ENCODE measurements at regions not wholly inside any gene's neighbourhood (a gene's known extent, or its start where the extent isn't known, plus 50 kb on each side); places are given as distances from the start of the nearest gene placed in this dataset.

DNA sequence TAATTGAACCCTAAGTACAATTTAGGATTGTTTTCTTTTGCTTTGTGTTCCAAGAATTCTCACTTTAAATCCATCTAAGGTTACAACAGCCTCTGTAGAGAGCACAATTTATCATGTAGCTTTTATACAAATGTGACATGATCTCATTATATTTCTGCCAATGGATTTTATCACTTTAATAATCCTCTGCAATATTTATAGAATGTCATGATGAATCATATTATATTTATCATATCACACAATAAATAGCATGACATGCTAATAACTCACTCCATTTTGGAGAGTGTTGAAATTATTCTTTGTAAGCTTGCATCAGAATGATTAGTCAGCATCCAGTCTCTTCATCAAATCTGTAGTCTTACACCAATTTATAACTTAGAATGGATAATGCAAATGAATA, 280.6 kb upstream of the ZNF717 start:
- DNase-seq (ENCODE audit: low spot score) = no peak

DNA sequence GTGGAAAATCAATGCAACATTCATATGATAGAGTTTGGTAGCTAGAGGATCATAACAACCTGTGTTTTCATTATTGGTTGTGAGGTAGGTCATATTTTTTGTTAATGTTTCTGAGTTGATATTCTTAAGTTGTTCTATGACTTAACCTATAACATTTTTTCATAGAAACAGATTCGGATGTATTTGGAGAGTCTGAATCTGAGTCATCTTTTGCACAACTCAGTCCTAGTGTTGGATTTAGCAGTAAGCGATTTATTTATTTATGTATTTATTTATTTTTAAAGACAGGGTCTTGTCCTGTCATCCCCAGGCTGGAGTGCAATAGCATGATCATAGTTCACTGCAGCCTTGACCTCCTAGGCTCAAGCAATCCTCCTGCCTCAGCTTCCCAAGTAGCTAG, 292.8 kb upstream of the ZNF717 start:
- DNase-seq (ENCODE audit: low spot score) = no peak

DNA sequence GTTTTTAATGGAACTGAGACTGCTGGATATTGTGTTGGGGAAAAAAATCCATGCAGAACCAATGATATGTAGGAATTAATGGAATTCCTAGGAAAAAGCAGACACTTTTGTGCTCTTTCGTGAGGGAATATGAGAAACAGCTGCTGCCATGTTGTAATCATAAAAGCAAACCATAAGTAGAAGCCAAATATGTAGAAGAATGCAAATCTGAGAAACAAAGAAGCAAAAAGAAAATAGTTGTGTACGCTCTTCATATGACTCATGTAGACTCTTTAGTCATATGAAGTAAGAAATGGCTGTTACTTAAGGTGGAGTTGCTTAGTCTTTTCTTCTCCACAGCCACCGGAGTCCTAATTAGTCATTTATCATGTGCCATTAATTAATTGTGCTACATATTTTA, 298.6 kb upstream of the ZNF717 start:
- no peak for DNase-seq (ENCODE audit: low spot score)

DNA sequence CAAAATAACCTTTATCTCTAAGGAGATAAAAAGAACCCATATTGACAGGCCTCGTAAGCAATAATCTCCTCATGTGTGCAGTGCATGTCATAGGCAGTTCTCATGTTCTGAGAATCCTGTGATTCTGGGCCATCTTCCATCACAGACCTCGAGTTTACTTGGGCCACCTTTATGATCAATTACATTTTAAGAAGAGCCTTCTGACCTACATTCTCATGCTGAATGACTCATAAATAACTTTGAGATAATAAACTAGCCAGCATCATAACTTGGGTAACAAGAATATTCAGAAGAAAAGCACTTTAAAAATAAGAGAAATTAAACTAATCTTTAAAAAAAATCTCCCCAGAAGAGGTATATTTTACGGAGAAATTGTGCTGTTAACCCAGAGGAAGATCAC, 310.7 kb upstream of the ZNF717 start:
- DNase-seq (ENCODE audit: low spot score) = no peak

DNA sequence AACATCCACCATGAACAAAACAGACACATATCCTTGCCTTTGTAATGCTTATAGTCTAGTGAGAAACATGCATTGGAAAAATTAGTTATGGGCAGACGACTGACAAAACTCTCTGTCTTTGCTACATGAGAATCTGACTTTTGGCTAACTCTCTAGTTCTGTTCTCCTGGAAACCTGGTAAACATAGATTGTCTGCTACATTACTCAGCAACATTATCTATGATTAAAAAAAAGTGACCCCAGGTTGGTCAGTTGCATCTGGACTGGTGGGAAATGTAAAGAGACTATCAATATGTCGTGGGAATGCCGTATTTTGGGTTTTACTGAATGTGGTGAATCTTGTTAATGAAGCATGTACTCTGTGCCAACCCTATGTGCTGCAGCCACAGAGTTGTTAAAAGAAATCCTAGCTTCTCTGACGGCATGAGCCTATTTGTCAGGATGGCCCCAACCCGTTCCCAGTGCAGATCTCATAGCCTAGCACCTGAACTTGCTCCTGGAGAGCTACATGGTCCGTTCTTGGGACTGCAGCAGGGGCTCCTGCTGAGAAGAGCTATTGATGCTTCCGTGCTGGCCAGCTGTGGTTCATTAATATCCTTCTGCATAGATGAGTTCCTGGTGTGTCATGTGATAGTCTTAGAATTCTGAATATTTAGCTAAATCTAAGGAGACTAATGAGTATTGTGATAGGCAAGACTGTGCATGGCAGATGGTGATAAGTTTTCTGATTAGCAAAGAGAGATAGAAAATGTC, 311.7 kb upstream of the ZNF717 start:
- DNase-seq (ENCODE audit: low spot score) = no peak

DNA sequence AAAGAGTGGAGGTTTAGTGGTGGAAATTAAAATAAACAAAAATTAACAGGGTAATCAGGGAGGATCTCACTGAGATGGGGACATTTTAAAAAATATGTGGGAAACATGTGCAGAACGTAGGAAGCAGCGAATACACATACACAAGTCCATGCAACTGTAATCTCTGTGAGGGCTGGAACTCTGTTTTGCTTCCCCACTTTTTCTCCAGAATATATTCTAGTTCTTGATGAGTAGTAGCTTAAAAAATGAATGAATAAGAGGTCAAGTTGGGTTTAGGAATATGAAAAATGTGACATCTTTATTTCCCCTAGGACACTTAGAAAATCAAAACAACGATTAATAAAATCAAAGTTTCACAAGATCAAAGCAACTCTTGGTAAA, 312.2 kb upstream of the ZNF717 start:
- DNase-seq (ENCODE audit: low spot score) = no peak

DNA sequence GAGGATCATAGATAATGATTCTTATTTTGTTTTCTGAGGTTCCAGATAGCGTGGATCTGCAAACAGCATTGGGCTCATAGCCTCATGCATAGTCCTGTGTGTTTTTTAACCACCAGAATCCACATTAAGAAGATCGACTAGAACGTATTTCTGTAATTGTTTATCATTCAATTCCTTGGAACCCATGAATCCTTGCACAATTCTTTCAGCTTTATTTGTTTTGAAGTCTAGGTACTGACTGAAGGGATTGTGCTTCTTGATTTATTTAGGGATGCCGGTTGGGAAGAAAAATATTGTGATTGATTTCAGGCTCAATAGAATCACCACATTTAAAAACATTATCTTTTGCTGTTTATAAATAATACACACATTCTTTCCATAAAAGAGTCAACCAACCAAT, 314.6 kb upstream of the ZNF717 start:
- DNase-seq (ENCODE audit: low spot score) = no peak

DNA sequence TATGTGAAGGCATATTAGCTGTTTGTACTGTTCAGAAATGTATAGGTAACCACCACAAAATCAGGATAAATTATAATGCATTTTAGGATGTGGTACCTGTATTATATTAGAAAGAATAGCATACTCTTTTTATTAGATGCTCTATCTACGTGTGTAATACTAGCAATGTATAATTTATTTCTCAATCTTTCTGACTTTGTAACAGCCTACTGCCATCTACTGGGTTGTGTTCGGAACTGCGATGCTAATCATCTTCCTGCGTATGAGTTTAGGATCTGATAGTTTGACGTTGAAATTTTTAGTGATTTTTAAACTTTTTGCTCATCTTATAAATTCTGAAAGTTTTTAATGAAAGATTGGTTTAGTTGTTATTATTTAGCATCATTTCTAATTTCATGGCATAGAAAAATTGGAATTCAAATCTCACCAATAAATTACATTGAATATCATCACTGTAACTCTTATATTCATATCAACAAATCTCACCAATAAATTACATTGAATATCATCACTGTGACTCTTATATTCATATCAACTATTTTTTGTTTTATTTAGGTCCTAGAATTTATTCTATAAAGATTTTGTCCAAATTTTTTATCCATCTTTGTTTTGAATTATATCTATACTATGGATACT, 322.7 kb upstream of the ZNF717 start:
- DNase-seq (ENCODE audit: low spot score) = peak; percentile 14

DNA sequence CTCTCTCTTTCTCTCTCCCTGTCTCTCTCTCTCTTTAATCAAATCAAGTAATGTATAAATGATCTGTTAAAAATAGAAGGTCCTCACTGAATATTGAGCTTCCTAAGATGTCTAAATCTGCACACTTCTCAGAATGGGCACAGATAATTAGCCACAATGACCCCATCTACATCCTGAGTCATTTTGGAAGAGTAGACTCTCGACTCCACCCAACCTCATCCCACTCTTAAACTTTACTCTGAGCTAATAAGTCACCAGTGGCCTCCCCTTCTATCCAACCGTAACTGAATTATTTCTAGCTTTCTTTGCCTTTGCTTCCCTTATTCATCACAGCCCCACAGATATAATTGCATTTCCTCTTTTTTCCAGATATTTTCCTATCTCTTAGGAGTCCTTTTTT, 326.5 kb upstream of the ZNF717 start:
- no peak for DNase-seq (ENCODE audit: low spot score)

DNA sequence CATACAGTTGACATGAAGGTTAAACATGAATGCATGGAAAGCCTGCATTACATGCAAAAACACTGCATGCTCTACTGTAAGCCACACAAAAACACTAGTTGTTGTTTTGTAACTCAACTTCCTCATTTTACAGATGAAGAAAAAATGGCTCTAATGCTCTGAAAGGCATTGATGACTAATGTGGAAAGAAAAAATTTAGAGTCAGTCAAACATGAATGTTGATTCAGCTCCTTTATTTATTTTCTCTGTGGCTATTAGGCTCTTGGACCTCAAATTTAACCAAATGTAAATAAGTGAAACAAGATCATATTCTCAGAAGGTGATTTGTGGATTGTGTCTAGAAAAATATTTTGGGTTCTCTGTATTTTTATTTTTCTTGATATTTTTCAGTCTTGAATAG, 336.7 kb upstream of the ZNF717 start:
- DNase-seq (ENCODE audit: low spot score) = no peak

DNA sequence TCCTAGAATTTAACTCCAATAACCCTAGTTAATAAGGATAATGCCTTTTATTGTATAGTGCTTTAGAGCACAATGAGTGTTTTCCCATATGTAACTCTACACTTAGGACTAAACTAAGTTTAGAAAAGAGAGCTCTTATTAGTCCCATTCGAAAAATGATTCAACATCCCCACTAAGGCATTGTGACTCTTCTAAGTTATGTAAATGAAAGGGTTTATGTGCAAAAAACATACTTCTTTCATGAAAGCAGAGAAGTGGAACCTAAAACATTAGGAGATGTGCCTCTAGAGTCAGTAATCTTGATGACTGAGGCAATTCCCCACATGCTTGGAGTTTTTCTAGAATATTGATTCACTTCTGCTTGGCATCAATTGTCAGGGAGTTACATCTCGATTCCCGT, 344.1 kb upstream of the ZNF717 start:
- DNase-seq (ENCODE audit: low spot score) = no peak

DNA sequence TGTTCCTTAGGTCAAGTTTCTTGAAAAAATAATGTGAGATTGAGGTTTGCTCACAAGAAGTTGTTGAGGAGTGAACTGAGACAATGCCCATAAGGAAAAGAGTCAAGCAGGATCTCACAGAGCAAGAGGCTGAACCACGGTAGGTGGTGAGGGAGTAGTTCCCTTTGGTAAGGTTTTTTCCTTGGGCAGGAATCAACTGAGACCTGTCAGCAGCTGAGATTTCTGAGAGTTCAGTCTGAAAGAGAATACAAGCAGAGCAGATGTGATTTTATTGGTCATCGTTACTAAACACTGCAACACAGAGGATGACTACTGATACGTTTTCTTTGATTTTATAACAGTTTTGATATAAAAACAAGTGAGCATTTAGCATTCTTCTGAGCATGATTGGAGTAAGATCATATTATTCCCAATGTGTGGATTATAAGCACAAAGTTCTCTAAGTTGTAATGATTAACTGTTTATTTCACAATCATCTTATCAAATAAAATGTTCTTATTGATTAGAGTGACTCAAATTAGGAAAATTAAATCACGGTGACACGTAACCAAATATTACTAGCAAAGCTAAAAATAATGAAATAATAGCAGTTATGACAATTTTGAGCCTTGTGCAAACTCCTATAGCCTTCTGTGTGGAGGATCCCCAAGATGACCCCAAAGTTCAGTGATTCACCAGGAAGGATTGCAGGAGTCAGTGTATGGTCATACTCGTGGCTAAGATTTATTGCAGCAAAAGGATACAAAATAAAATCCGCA, 346.2 kb upstream of the ZNF717 start:
- DNase-seq (ENCODE audit: low spot score) = no peak

DNA sequence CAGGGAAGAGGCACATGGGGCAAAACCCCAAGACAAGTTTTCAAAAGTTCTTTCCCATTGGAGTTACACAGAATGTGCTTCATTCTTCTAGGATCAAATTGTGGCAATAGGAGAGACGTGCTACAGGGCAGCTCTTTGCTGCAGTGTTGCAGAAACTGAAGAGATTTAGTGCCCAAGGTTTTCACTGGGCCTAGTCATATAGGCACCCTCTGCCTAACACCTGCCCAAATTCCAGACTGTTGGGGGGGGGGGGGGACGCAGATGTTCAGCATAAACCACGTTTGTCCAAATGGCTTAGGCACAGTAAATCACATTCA, 346.8 kb upstream of the ZNF717 start:
- DNase-seq (ENCODE audit: low spot score) = no peak

DNA sequence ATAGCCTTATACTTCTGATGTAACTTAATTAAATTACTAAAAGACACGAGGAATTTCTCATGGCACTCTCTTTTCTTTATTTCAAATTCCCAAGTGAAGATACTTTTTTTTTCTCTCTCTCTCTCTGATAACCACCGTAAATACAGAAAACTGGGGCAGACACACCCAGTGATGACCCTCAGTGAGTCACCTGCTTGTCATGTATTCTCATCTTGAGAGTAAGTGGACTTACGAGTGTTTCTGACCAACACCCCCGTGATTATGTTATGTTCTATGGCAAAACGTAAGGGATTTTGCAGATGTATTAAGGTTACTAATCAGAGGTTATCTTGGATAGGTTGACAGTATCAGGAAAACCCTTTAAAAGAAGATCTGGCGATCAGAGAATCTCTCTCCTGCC, 348.8 kb upstream of the ZNF717 start:
- no peak for DNase-seq (ENCODE audit: low spot score)

DNA sequence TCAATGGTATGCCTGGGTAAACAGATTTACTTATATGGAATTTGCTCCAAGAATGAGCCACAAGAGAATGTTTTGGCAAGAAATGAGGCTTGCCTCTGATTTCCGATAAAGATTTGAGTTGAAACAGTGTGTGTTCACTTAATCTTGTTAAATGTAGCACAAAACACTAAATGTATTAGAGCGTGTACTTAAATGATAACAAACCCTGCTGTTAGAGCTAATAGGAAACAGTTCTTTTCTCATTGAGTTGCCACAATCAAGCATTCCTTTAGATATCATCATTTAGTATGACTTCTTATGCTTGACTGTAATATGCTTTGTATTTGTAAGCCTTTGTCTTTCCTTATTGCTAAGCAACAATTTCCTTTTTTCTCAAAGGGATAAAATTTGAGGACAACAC, 353.6 kb upstream of the ZNF717 start:
- DNase-seq (ENCODE audit: low spot score) = no peak

DNA sequence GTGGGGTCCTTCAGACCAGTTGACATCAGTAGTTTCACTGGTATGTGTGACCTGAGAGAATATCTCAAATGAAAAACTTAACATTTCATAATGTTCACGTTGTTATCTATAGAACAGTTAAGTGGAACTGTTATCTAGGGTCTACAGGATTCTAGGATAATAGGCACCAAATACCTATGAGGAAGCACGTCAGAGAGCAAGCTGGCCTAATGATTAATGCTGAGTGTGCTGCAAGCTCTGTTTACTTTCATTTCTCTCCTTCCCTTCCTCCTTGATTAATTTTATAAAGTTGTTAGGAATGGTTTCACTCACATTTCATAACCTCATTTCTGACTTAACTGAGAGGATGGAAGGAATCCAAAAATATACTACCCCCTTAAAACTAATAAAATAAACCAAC, 362.5 kb upstream of the ZNF717 start:
- no peak for DNase-seq (ENCODE audit: low spot score)

DNA sequence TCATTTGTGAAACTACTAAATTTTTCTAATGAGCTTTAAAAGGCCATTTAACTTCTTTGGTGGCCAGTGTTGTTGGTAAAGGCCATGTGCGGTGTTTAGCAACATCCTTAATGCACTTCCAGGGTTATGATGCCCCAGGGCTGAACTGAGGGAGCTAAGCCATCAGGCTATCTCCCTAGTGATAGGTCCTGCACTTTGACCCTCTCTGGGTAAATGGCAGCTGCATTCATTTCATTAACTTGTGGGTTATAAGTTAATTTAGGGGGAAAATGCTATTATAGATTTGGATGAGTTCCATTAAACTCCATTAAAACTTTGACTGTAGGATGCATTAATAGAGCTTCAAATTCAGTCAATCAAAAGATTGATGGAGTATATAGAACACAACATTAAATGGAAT, 366.7 kb upstream of the ZNF717 start:
- no peak for DNase-seq (ENCODE audit: low spot score)

DNA sequence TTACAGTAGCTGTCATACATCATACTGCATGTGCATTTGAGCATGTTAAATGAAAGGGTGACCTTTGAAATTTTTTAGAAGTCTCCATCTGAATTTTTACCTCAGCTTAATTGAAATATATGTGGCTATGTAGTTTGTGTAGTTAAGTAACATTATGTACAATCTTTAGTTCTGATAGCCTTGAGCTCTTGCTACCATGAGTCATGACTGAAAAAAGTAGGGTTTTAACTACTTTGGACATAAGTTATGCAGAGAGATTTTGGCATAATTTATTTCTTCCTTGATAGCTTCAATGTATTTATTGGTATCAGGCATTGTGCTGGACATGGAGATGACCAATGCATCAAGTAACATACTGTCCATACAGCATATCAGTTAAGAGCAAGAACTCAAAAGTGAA, 376.5 kb upstream of the ZNF717 start:
- DNase-seq (ENCODE audit: low spot score) = no peak

DNA sequence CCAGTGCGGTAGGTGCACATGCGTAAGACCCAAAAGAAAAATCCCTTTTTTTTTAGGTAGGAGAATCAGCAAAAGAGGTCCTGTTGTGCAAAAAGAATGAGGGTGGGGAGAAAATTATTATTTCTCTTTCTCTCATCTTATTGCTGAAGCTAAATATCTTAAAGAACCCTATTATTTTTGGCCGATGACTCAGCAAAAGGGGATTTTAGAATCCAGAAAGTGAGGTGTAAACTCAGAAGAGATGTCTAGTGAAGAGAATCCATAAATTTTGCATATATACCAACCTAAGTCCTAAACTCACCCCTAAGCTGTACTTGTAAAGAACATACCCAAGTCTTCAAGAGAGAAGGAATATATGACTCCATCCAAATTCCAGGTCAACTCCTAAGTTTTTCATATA, 386.3 kb upstream of the ZNF717 start:
- DNase-seq (ENCODE audit: low spot score) = no peak

DNA sequence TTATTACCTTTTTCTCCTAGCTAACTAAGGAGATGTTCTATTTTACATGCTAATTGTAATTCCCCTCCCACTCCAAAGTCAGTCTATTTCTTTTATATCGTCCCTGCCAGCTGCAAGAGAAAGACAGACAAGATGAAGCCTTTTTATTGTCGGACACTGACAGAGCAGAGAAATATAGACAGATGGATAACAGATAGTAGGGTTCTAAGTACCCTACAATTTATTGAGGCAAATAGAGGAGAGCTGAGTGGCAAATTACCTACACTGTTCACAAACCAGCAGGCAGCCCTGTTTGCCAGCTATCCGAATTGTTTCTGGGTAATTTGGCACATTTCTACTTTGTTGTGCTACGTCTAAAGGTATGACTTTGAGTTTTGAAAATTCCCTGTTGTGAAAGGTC, 392.3 kb upstream of the ZNF717 start:
- no peak for DNase-seq (ENCODE audit: low spot score)

DNA sequence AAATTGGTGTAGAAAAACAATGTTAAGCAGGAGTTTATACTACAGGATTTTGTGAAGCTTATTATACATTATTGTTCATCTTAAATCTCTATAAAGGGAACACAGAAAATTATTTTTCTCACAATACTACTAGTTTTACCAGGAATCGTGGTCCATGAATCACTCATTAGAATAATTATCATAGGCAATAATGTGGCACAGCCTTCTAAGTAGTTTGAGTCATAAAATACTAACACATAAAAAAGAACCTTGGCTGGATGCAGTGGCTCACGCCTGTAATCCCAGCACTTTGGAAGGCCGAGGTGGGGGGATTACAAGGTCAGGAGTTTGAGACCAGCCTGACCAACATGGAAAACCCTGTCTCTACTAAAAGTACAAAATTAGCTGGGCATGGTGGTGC, 393.1 kb upstream of the ZNF717 start:
- no peak for DNase-seq (ENCODE audit: low spot score)

DNA sequence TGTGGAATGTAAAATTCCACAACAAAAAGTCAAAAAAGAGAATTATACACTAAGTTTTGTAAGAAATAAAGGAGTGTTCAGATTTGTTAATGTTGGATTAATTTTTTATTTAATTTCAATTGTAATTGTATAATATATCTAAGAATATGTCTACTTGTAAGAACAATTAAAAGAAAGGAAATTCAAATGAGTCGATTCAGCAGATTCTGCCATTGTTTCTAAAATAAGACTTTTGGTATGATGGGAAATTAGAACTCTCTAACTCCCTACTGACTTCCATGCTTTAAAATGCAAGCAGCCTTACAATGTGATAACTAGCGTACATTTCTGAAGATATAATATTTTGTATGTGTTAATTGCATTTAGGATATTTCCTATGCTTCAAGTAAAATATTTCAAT, 395.9 kb upstream of the ZNF717 start:
- DNase-seq (ENCODE audit: low spot score) = no peak

DNA sequence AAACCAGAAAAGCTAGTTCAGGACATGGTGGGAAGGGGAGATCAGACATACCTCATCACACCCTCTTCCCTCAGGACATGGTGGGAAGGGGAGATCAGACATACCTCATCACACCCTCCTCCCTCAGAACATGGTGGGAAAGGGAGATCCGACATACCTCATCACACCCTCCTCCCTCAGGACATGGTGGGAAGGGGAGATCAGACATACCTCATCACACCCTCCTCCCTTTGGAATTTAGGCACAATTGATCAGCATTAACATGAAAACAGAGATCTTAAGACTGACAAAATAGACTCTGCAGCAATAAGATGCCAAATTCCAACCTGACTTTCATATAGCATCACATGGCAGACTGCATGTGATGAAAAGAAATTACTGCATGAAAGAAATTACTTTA, 412.7 kb upstream of the ZNF717 start:
- no peak for DNase-seq (ENCODE audit: low spot score)

DNA sequence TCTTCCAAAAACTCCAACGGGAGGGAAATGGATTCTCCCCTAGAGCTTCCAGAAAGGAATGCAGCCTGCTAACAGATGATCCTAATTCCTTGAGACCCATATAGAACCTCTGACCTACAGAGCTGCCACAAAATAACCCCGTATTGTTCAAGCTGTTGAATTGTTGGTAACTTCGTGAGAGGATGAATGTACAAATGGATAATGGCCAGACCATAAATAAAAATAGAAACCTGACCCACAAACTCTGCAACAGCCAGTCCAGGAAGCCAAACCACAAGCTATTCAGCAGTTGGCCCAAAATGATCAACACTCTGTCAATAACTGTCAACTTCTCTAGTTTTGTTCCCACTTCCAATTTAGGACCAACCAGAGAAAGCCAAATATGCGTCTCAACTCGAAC, 414.0 kb upstream of the ZNF717 start:
- DNase-seq (ENCODE audit: low spot score) = no peak
